ENCODE measurements at regions not wholly inside any gene's neighbourhood (a gene's known extent, or its start where the extent isn't known, plus 50 kb on each side); places are given as distances from the start of the nearest gene placed in this dataset.

GRCh38 chr4:123325241-123325681, 71.3 kb upstream of the SPRY1 start:
- no peak overlapping the region for H3K4me3 Mint-ChIP-seq
- intact Hi-C loops (cut with micrococcal nuclease): no loop called here
- TF ChIP-seq CTCF (IDR thresholded peaks at IDR 0.05): no peak

GRCh38 chr4:123327346-123327745, 69.2 kb upstream of the SPRY1 start:
- intact Hi-C loops (cut with micrococcal nuclease): no loop called here
- Mint-ChIP-seq H3K4me1 (ENCODE audit: low read depth) (no peaks in the 10 kb centered on the region), H3K4me3 (no peak overlapping the region), H3K27me3 (no peaks in the 10 kb centered on the region), H3K27ac (no peak overlapping the region), H3K36me3 (ENCODE audit: low read depth) (no peaks in the 10 kb centered on the region), H3K9me3 (peaks cover 15% of the 10 kb centered on the region)
- DNase-seq: no peak
- ChIA-PET CTCF (no interaction called here), POLR2A (no interaction called here)
- no peak for ATAC-seq
- TF ChIP-seq CTCF (IDR thresholded peaks at IDR 0.05): no peak

More at GRCh38 chr4:123325241-123325681, 71.3 kb upstream of the SPRY1 start:
- Mint-ChIP-seq H3K27ac (no peak overlapping the region), H3K9me3 (peaks cover 25% of the 10 kb centered on the region), H3K4me1 (ENCODE audit: low read depth) (no peaks in the 10 kb centered on the region), H3K27me3 (no peaks in the 10 kb centered on the region), H3K36me3 (ENCODE audit: low read depth) (no peaks in the 10 kb centered on the region)
- DNase-seq (no peak), ATAC-seq (no peak)
- ChIA-PET CTCF (no interaction called here), POLR2A (no interaction called here)

- Mint-ChIP-seq H3K36me3 (ENCODE audit: low read depth) (no peaks in the 10 kb centered on the region), H3K9me3 (peaks cover 15% of the 10 kb centered on the region), H3K27ac (no peak overlapping the region), H3K27me3 (no peaks in the 10 kb centered on the region), H3K4me1 (ENCODE audit: low read depth) (no peaks in the 10 kb centered on the region), H3K4me3 (no peak overlapping the region)
- intact Hi-C loops (cut with micrococcal nuclease): no loop called here
- DNase-seq (no peak), ATAC-seq (no peak)
- no peak for TF ChIP-seq CTCF (IDR thresholded peaks at IDR 0.05)
- ChIA-PET CTCF (no interaction called here), POLR2A (no interaction called here)
These were observed 68.7 kb upstream of the SPRY1 start for GRCh38 chr4:123327846-123328429.

- Mint-ChIP-seq H3K36me3 (ENCODE audit: low read depth) (no peaks in the 10 kb centered on the region), H3K27ac (no peak overlapping the region), H3K27me3 (peaks cover 12% of the 10 kb centered on the region), H3K9me3 (peaks cover 3% of the 10 kb centered on the region), H3K4me3 (no peak overlapping the region), H3K4me1 (ENCODE audit: low read depth) (no peaks in the 10 kb centered on the region)
- intact Hi-C loops (cut with micrococcal nuclease): no loop called here
- ChIA-PET POLR2A (no interaction called here), CTCF (no interaction called here)
- no peak for TF ChIP-seq CTCF (IDR thresholded peaks at IDR 0.05)
- DNase-seq (no peak), ATAC-seq (no peak)
These were observed 57.9 kb upstream of the SPRY1 start for GRCh38 chr4:123338715-123339114.

- Mint-ChIP-seq H3K27ac (no peak overlapping the region), H3K9me3 (no peaks in the 10 kb centered on the region), H3K27me3 (peaks cover 7% of the 10 kb centered on the region), H3K4me1 (ENCODE audit: low read depth) (no peaks in the 10 kb centered on the region), H3K4me3 (no peak overlapping the region), H3K36me3 (ENCODE audit: low read depth) (no peaks in the 10 kb centered on the region)
- ChIA-PET POLR2A (no interaction called here), CTCF (interaction anchor here (1.6 kb wide), 1 partner anchor 10 kb away, joined by 6 read pairs; no protein-coding TSS in a partner anchor)
- intact Hi-C loops (cut with micrococcal nuclease): no loop called here
- no peak for TF ChIP-seq CTCF (IDR thresholded peaks at IDR 0.05)
- DNase-seq (no peak), ATAC-seq (no peak)
These were observed 56.9 kb upstream of the SPRY1 start for GRCh38 chr4:123339507-123340380.

All from activated CD8-positive, alpha-beta T cell treated with anti-CD3 and anti-CD28 coated beads for 36 hours (primary cell).